Vagina (tissue), 2 donors: ENCODE measurements at regions not wholly inside any gene's neighbourhood (a gene's known extent, or its start where the extent isn't known, plus 50 kb on each side); places are given as distances from the start of the nearest gene placed in this dataset.
"Not testable (repeated sequence)": the region's sequence is repeated elsewhere in the genome, so short reads cannot be mapped to it uniquely, and the experiment has no call there.

Experiments
- DNase-seq, 2 donors: peaks; one replicate each; pipeline ENCODE4 v3.0.0-alpha.2; 2017; ENCODE audit errors: extremely low spot score in 2 of 2
- H3K27ac ChIP-seq: fragments of 200-600 bp; sonication (generic); one replicate; pipeline ENCODE4 v1.5.1; 2019
- H3K27me3 ChIP-seq: fragments of 200-600 bp; sonication (generic); one replicate; pipeline ENCODE4 v1.5.1; 2019
- H3K36me3 ChIP-seq, 2 donors: fragments of 200-600 bp; sonication (generic); one replicate each; pipeline ENCODE4 v1.5.1; 2017 to 2019
- H3K4me1 ChIP-seq: fragments of 200-600 bp; sonication (generic); one replicate; pipeline ENCODE4 v1.5.1; 2019
- H3K4me3 ChIP-seq, 2 donors: fragments of 200-600 bp; sonication (generic); 1 replicate in 1 of 2; 2 replicates in 1 of 2; pipeline ENCODE4 v1.5.1; 2016 to 2019
- H3K9me3 ChIP-seq: fragments of 200-600 bp; sonication (generic); one replicate; pipeline ENCODE4 v1.5.1; 2019
- CTCF ChIP-seq, 3 experiments: fragments of 450-650 bp in 2 of 3; fragments of 200-600 bp in 1 of 3; sonication (generic) in 1 of 3; IDR thresholded peaks; one replicate each; pipeline ENCODE4 v1.5.1; 2017 to 2019; ENCODE audit warnings: antibody characterized with exemption in 3 of 3, mild to moderate bottlenecking in 2 of 3, moderate library complexity in 2 of 3
- POLR2A ChIP-seq, 2 donors: fragments of 450-650 bp; IDR thresholded peaks; one replicate each; pipeline ENCODE4 v1.6.1; 2017; ENCODE audit warnings: antibody characterized with exemption in 2 of 2, mild to moderate bottlenecking in 2 of 2, moderate library complexity in 2 of 2
- POLR2AphosphoS5 ChIP-seq, 2 donors: sonication (generic); formaldehyde crosslinking; IDR thresholded peaks; one replicate each; pipeline ENCODE4 v1.9.0; 2017; ENCODE audit warnings: antibody characterized with exemption in 2 of 2, mild to moderate bottlenecking in 2 of 2, low read depth in 1 of 2; ENCODE audit not compliant: insufficient read depth in 1 of 2
- intact Hi-C: fragments of 100-400 bp; cut with DNase I; formaldehyde crosslinking; loops from one replicate; pipeline ENCODE4 v1.15.1; 2023

- intact Hi-C loops = no loop called here
- no peaks in the 10 kb centered on the region for H3K9me3 ChIP-seq
- no peaks in the 10 kb centered on the region for H3K27me3 ChIP-seq
- H3K4me1 ChIP-seq = peaks cover 25% of the 10 kb centered on the region
- H3K36me3 ChIP-seq = no peaks in the 10 kb centered on the region
- H3K4me3 ChIP-seq = no peak overlapping the region
- TF ChIP-seq POLR2A (IDR thresholded peaks at IDR 0.05) (no peak), CTCF (IDR thresholded peaks at IDR 0.05) (no peak), POLR2AphosphoS5 (IDR thresholded peaks at IDR 0.05; ENCODE audit: insufficient read depth in 1 of 2, low read depth in 1 of 2) (no peak)
- DNase-seq = no peak
- no peak overlapping the region for H3K27ac ChIP-seq
Measured at GRCh38 chr2:149765003-149765402, 177.4 kb upstream of the MMADHC start.

- no peak overlapping the region for H3K27ac ChIP-seq
- H3K27me3 ChIP-seq = no peaks in the 10 kb centered on the region
- intact Hi-C loops = no loop called here
- H3K4me3 ChIP-seq = no peak overlapping the region
- DNase-seq = no peak
- H3K9me3 ChIP-seq = no peaks in the 10 kb centered on the region
- no peaks in the 10 kb centered on the region for H3K36me3 ChIP-seq
- no peak for TF ChIP-seq POLR2A (IDR thresholded peaks at IDR 0.05)
- TF ChIP-seq CTCF (IDR thresholded peaks at IDR 0.05) = no peak
- TF ChIP-seq POLR2AphosphoS5 (IDR thresholded peaks at IDR 0.05; ENCODE audit: insufficient read depth in 1 of 2, low read depth in 1 of 2) = no peak
- H3K4me1 ChIP-seq = peaks cover 18% of the 10 kb centered on the region
Measured at GRCh38 chr2:149763358-149763757, 175.8 kb upstream of the MMADHC start.

GRCh38 chr2:149761611-149762010 is 174.0 kb upstream of the MMADHC start:
- H3K36me3 ChIP-seq = no peaks in the 10 kb centered on the region
- H3K27ac ChIP-seq = no peak overlapping the region
- DNase-seq = no peak
- H3K27me3 ChIP-seq = no peaks in the 10 kb centered on the region
- intact Hi-C loops = no loop called here
- H3K9me3 ChIP-seq = no peaks in the 10 kb centered on the region
- TF ChIP-seq POLR2A (IDR thresholded peaks at IDR 0.05) (no peak), POLR2AphosphoS5 (IDR thresholded peaks at IDR 0.05; ENCODE audit: insufficient read depth in 1 of 2, low read depth in 1 of 2) (no peak), CTCF (IDR thresholded peaks at IDR 0.05) (no peak)
- H3K4me1 ChIP-seq = peaks cover under 1% of the 10 kb centered on the region
- no peak overlapping the region for H3K4me3 ChIP-seq

- H3K9me3 ChIP-seq, intact Hi-C loops, H3K4me1 ChIP-seq, H3K36me3 ChIP-seq, H3K27me3 ChIP-seq, DNase-seq, H3K27ac ChIP-seq, H3K4me3 ChIP-seq: not testable (repeated sequence)
Measured at GRCh38 chr2:149759382-149759781, 171.8 kb upstream of the MMADHC start.

GRCh38 chr2:149754722-149755121 is 167.1 kb upstream of the MMADHC start:
- H3K9me3 ChIP-seq, H3K36me3 ChIP-seq, H3K4me1 ChIP-seq, DNase-seq, intact Hi-C loops, H3K27ac ChIP-seq, H3K4me3 ChIP-seq, H3K27me3 ChIP-seq: not testable (repeated sequence)

- DNase-seq = no peak
- H3K4me3 ChIP-seq = no peak overlapping the region
- H3K9me3 ChIP-seq = no peaks in the 10 kb centered on the region
- H3K36me3 ChIP-seq = no peaks in the 10 kb centered on the region
- intact Hi-C loops = no loop called here
- no peak overlapping the region for H3K27ac ChIP-seq
- no peaks in the 10 kb centered on the region for H3K4me1 ChIP-seq
- no peaks in the 10 kb centered on the region for H3K27me3 ChIP-seq
- TF ChIP-seq POLR2A (IDR thresholded peaks at IDR 0.05) = no peak
- no peak for TF ChIP-seq POLR2AphosphoS5 (IDR thresholded peaks at IDR 0.05; ENCODE audit: insufficient read depth in 1 of 2, low read depth in 1 of 2)
- no peak for TF ChIP-seq CTCF (IDR thresholded peaks at IDR 0.05)
Measured at GRCh38 chr2:149747456-149747855, 159.9 kb upstream of the MMADHC start.
